HL-60 (cell line): ENCODE measurements at regions not wholly inside any gene's neighbourhood (a gene's known extent, or its start where the extent isn't known, plus 50 kb on each side); places are given as distances from the start of the nearest gene placed in this dataset.

Experiments used
- CTCF ChIP-seq: IDR thresholded peaks from one replicate; pipeline ENCODE4 v1.5.1; 2011; ENCODE audit warnings: low read length, control low read depth, inconsistent platforms; ENCODE audit not compliant: insufficient read depth
- POLR2AphosphoS5 ChIP-seq: IDR thresholded peaks from 2 replicates; pipeline ENCODE4 v1.6.1; 2012; ENCODE audit warnings: low read depth
- REST ChIP-seq: IDR thresholded peaks from 2 replicates; pipeline ENCODE4 v1.6.1; 2012; ENCODE audit warnings: low read depth; ENCODE audit not compliant: insufficient replicate concordance

- TF ChIP-seq CTCF (no peak), POLR2AphosphoS5 (no peak), REST (no peak)
These were observed 51.0 kb upstream of the ZFP64 start for GRCh38 chr20:52242237-52243230.
